ENCODE measurements at regions not wholly inside any gene's neighbourhood (a gene's known extent, or its start where the extent isn't known, plus 50 kb on each side); places are given as distances from the start of the nearest gene placed in this dataset.
"Not testable (repeated sequence)": the region's sequence is repeated elsewhere in the genome, so short reads cannot be mapped to it uniquely, and the experiment has no call there.

- no peak for DNase-seq (ENCODE audit: low spot score in 2 of 2)
Measured at GRCh38 chrX:138929926-138930582, 218.5 kb upstream of the FGF13 start.

GRCh38 chrX:138928737-138929459, 217.4 kb upstream of the FGF13 start:
- ATAC-seq (ENCODE audit: low read depth) (no peak), DNase-seq (ENCODE audit: low spot score in 2 of 2) (no peak)
- Mint-ChIP-seq H3K27me3 (no peaks in the 10 kb centered on the region), H3K36me3 (no peaks in the 10 kb centered on the region), H3K4me1 (no peaks in the 10 kb centered on the region), H3K27ac (no peak overlapping the region), H3K4me3 (no peak overlapping the region), H3K9me3 (no peaks in the 10 kb centered on the region)

More at GRCh38 chrX:138929926-138930582, 218.5 kb upstream of the FGF13 start:
- no peaks in the 10 kb centered on the region for H3K9me3 Mint-ChIP-seq
- H3K27me3 Mint-ChIP-seq = no peaks in the 10 kb centered on the region
- H3K4me1 Mint-ChIP-seq = no peaks in the 10 kb centered on the region
- no peak overlapping the region for H3K4me3 Mint-ChIP-seq
- H3K36me3 Mint-ChIP-seq = no peaks in the 10 kb centered on the region
- no peak for ATAC-seq (ENCODE audit: low read depth)
- no peak overlapping the region for H3K27ac Mint-ChIP-seq

- ATAC-seq (ENCODE audit: low read depth) = no peak
- H3K27ac Mint-ChIP-seq = no peak overlapping the region
- no peaks in the 10 kb centered on the region for H3K4me1 Mint-ChIP-seq
- DNase-seq (ENCODE audit: low spot score in 2 of 2) = no peak
- no peak overlapping the region for H3K4me3 Mint-ChIP-seq
- H3K9me3 Mint-ChIP-seq = no peaks in the 10 kb centered on the region
- H3K36me3 Mint-ChIP-seq = no peaks in the 10 kb centered on the region
- H3K27me3 Mint-ChIP-seq = no peaks in the 10 kb centered on the region
Measured at GRCh38 chrX:138925330-138925729, 213.8 kb upstream of the FGF13 start.

- no peaks in the 10 kb centered on the region for H3K9me3 Mint-ChIP-seq
- DNase-seq (ENCODE audit: low spot score in 2 of 2) = no peak
- no peaks in the 10 kb centered on the region for H3K36me3 Mint-ChIP-seq
- H3K27me3 Mint-ChIP-seq = no peaks in the 10 kb centered on the region
- no peak for ATAC-seq (ENCODE audit: low read depth)
- H3K27ac Mint-ChIP-seq = no peak overlapping the region
- H3K4me1 Mint-ChIP-seq = no peaks in the 10 kb centered on the region
- H3K4me3 Mint-ChIP-seq = no peak overlapping the region
Measured at GRCh38 chrX:138923805-138924204, 212.3 kb upstream of the FGF13 start.

GRCh38 chrX:138921031-138921430, 209.5 kb upstream of the FGF13 start:
- Mint-ChIP-seq H3K4me3 (no peak overlapping the region), H3K36me3 (no peaks in the 10 kb centered on the region), H3K27me3 (no peaks in the 10 kb centered on the region), H3K27ac (no peak overlapping the region), H3K4me1 (no peaks in the 10 kb centered on the region), H3K9me3 (no peaks in the 10 kb centered on the region)
- DNase-seq (ENCODE audit: low spot score in 2 of 2) = no peak
- ATAC-seq (ENCODE audit: low read depth) = no peak

DNA sequence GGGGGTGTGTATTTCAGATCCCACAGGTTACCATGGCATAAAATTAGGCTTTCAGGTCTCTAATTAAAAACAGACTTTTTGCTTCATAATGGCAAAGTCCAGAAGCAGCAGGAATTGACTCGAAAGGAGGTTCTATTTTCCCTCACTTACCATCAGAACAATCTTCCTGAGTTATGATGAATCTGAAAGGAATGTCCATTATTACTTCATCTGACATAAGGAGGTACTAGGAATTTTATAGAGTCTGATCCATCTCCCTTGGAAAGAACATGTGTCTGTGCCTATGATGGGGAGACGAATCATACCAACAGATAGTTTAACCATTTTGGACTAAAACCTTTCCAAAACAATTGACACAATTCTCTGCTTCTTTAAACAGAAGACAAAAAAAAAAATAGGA, 206.3 kb upstream of the FGF13 start:
- no peaks in the 10 kb centered on the region for H3K27me3 Mint-ChIP-seq
- H3K9me3 Mint-ChIP-seq = peaks cover 1% of the 10 kb centered on the region
- H3K36me3 Mint-ChIP-seq = no peaks in the 10 kb centered on the region
- no peak overlapping the region for H3K27ac Mint-ChIP-seq
- DNase-seq (ENCODE audit: low spot score in 2 of 2) (no peak), ATAC-seq (ENCODE audit: low read depth) (no peak)
- no peaks in the 10 kb centered on the region for H3K4me1 Mint-ChIP-seq
- H3K4me3 Mint-ChIP-seq = no peak overlapping the region

GRCh38 chrX:138914767-138915166, 203.2 kb upstream of the FGF13 start:
- Mint-ChIP-seq H3K27me3 (no peaks in the 10 kb centered on the region), H3K4me1 (no peaks in the 10 kb centered on the region), H3K9me3 (peaks cover 1% of the 10 kb centered on the region), H3K36me3 (no peaks in the 10 kb centered on the region), H3K4me3 (no peak overlapping the region), H3K27ac (no peak overlapping the region)
- DNase-seq (ENCODE audit: low spot score in 2 of 2) = no peak
- ATAC-seq (ENCODE audit: low read depth) = no peak

DNA sequence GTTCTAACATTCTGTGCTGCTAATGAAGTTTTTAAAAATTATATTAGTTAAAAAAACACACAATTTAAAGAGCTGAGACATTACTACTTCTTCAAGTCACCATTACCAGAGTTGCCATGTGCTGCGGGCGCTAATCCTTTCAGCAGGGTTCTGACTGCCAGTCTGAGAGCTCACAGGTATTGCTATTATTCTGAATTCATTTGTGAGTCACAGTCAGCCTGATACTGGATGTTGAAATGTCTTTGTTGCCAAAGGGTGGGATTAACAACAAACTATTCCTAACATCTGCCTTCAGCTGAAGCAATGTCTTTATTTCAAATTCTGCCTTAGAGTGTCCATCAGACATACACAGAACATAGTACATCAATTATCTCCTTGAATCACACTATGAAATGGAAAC, 197.1 kb upstream of the FGF13 start:
- Mint-ChIP-seq H3K4me3 (no peak overlapping the region), H3K9me3 (peaks cover 1% of the 10 kb centered on the region), H3K36me3 (no peaks in the 10 kb centered on the region), H3K4me1 (no peaks in the 10 kb centered on the region), H3K27me3 (no peaks in the 10 kb centered on the region), H3K27ac (no peak overlapping the region)
- no peak for DNase-seq (ENCODE audit: low spot score in 2 of 2)
- no peak for ATAC-seq (ENCODE audit: low read depth)

DNA sequence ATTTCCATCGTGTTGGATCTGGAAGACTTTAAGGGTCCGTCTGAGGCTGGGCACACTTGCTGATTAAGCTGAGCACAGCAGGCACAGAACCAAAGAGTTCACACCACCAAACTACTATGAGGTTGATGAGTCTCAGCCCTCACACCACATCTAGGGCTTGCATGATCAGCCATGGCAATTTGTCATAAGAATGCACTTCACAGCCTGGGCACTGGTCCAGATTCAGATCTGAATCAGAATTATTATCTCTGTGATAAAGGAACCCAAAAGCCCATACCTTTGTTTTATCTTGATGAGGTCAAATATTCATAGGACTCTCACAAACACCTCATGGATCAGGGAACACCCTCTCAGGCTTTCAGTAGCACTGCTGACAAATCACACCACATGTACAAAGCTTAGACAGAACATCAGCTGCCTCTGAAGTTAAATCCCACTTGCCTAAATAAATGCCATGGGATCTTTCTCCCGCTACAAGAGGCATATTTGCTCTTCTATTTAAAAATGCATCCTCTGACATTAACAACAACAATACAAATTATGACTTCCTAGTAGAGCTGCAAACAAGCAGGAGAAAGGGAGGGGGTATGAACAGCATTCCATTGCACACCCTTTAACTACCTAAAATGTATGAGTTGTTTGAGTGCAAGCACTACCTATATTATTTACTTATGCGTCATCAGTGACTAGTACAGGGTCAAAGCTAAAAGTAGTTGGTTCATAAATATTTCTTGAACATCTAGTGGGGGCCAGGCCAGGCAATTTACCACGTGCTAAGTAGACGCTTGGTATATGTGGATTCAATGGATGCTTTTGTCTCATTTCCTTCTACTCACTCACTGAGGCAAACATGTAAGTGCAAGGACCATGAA, 186.3 kb upstream of the FGF13 start:
- Mint-ChIP-seq H3K27ac (no peak overlapping the region), H3K4me3 (no peak overlapping the region), H3K4me1 (no peaks in the 10 kb centered on the region), H3K27me3 (no peaks in the 10 kb centered on the region), H3K9me3 (peaks cover 1% of the 10 kb centered on the region), H3K36me3 (no peaks in the 10 kb centered on the region)
- DNase-seq (ENCODE audit: low spot score in 2 of 2) = no peak
- no peak for ATAC-seq (ENCODE audit: low read depth)

- Mint-ChIP-seq H3K27me3 (no peaks in the 10 kb centered on the region), H3K4me1 (no peaks in the 10 kb centered on the region), H3K4me3 (no peak overlapping the region), H3K36me3 (no peaks in the 10 kb centered on the region), H3K27ac (no peak overlapping the region), H3K9me3 (peaks cover 4% of the 10 kb centered on the region)
- ATAC-seq (ENCODE audit: low read depth) = no peak
- DNase-seq (ENCODE audit: low spot score in 2 of 2) = no peak
Measured at GRCh38 chrX:138890491-138890890, 179.0 kb upstream of the FGF13 start.

DNA sequence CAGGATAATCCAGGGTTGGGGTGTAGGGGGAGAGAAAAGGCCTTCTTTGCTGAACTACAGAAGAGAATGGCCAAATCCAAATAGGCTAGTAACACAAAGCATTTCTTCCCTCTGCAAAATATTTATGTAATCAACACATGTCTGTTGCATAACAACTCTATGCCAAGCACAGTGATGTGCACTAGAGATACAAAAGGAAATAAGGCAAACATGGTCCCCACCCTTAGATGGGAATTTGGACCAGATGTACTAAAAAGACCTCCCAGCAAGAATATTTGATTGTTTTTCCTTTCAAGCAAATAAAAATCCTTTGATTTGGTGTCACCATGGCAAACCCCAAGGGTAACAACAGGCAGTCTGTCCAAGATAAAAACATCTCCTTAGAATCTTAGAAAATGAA, 177.6 kb upstream of the FGF13 start:
- peaks cover 4% of the 10 kb centered on the region for H3K9me3 Mint-ChIP-seq
- no peak for DNase-seq (ENCODE audit: low spot score in 2 of 2)
- H3K27ac Mint-ChIP-seq = no peak overlapping the region
- H3K27me3 Mint-ChIP-seq = no peaks in the 10 kb centered on the region
- H3K4me1 Mint-ChIP-seq = no peaks in the 10 kb centered on the region
- H3K36me3 Mint-ChIP-seq = no peaks in the 10 kb centered on the region
- no peak for ATAC-seq (ENCODE audit: low read depth)
- H3K4me3 Mint-ChIP-seq = no peak overlapping the region

GRCh38 chrX:138886769-138887168, 175.3 kb upstream of the FGF13 start:
- peaks cover 8% of the 10 kb centered on the region for H3K9me3 Mint-ChIP-seq
- H3K27ac Mint-ChIP-seq = no peak overlapping the region
- no peaks in the 10 kb centered on the region for H3K4me1 Mint-ChIP-seq
- no peaks in the 10 kb centered on the region for H3K36me3 Mint-ChIP-seq
- no peak overlapping the region for H3K4me3 Mint-ChIP-seq
- ATAC-seq (ENCODE audit: low read depth) = no peak
- H3K27me3 Mint-ChIP-seq = no peaks in the 10 kb centered on the region
- DNase-seq (ENCODE audit: low spot score in 2 of 2) = no peak

DNA sequence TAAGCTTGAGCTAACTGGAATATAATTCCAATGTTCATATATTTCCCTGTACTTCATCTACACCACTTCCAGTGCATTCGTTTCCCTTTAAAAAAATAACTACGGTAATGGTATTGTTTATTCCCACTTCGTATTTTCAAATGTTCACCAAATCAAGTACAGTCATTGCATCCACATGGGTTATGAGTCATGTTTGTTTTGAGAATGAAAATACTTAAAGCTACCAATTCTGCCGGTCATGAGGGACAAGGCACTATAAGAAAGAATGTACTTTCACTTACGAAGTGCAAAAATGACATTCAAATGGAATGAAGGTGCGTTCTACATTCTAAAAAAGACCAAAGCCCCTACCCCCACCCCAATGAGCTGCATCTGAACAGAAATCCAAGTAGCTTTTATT, 174.4 kb upstream of the FGF13 start:
- Mint-ChIP-seq H3K27ac (no peak overlapping the region), H3K4me3 (no peak overlapping the region), H3K27me3 (no peaks in the 10 kb centered on the region), H3K9me3 (peaks cover 10% of the 10 kb centered on the region), H3K4me1 (no peaks in the 10 kb centered on the region), H3K36me3 (no peaks in the 10 kb centered on the region)
- ATAC-seq (ENCODE audit: low read depth) (no peak), DNase-seq (ENCODE audit: low spot score in 2 of 2) (no peak)

- not testable (repeated sequence) for H3K27me3 Mint-ChIP-seq; H3K4me3 Mint-ChIP-seq; DNase-seq (ENCODE audit: low spot score in 2 of 2); H3K4me1 Mint-ChIP-seq; ATAC-seq (ENCODE audit: low read depth); H3K27ac Mint-ChIP-seq; H3K9me3 Mint-ChIP-seq; H3K36me3 Mint-ChIP-seq
Measured at GRCh38 chrX:138880293-138880692, 168.8 kb upstream of the FGF13 start.

Data from memory B cell (primary cell).